Tibial nerve (tissue), 3 donors: ENCODE measurements at regions not wholly inside any gene's neighbourhood (a gene's known extent, or its start where the extent isn't known, plus 50 kb on each side); places are given as distances from the start of the nearest gene placed in this dataset.

ENCODE experiments used
- CTCF ChIP-seq, 5 experiments: fragments of 200-600 bp in 3 of 5; fragments of 450-650 bp in 2 of 5; sonication (generic) in 3 of 5; IDR thresholded peaks; one replicate each; pipeline ENCODE4 v1.5.1; 2016 to 2019; ENCODE audit warnings: antibody characterized with exemption in 5 of 5, mild to moderate bottlenecking in 3 of 5, moderate library complexity in 2 of 5
- POLR2A ChIP-seq, 2 donors: fragments of 450-650 bp; IDR thresholded peaks; one replicate each; pipeline ENCODE4 v1.6.1; 2017; ENCODE audit warnings: antibody characterized with exemption in 2 of 2, mild to moderate bottlenecking in 2 of 2, moderate library complexity in 2 of 2

- TF ChIP-seq CTCF (IDR thresholded peaks at IDR 0.05) = no peak
- TF ChIP-seq POLR2A (IDR thresholded peaks at IDR 0.05) = no peak
Observed at GRCh38 chr20:11452326-11452725, 465.4 kb upstream of the BTBD3 start.
